GM23338 (cell line): ENCODE measurements at regions not wholly inside any gene's neighbourhood (a gene's known extent, or its start where the extent isn't known, plus 50 kb on each side); places are given as distances from the start of the nearest gene placed in this dataset.

Experiments used
- ATAC-seq: fragments of 200-7000 bp; cut with Tn5 transposase; 3 replicates; pipeline ENCODE4 v1.9.1; 2020
- DNase-seq: peaks from one replicate; pipeline ENCODE4 v3.0.0-alpha.2; 2015; ENCODE audit warnings: low spot score
- H2AFZ ChIP-seq: fragments of 200-600 bp; sonication (generic); 2 replicates; pipeline ENCODE4 v1.8.0; 2016; ENCODE audit warnings: antibody characterized with exemption, mild to moderate bottlenecking, moderate library complexity
- H3F3A ChIP-seq: fragments of 200-600 bp; sonication (generic); replicated peaks from 2 replicates; pipeline ENCODE4 v1.8.0; 2017; ENCODE audit warnings: antibody characterized with exemption, mixed run types, low read depth
- H3K27ac ChIP-seq: fragments of 200-600 bp; sonication (generic); 2 replicates; pipeline ENCODE4 v1.6.1; 2016; ENCODE audit warnings: low read depth
- H3K27me3 ChIP-seq: fragments of 200-600 bp; sonication (generic); 2 replicates; pipeline ENCODE4 v1.8.0; 2016; ENCODE audit warnings: mild to moderate bottlenecking, mixed run types, moderate library complexity; ENCODE audit not compliant: insufficient read depth
- H3K36me3 ChIP-seq: fragments of 200-600 bp; sonication (generic); 2 replicates; pipeline ENCODE4 v1.8.0; 2016; ENCODE audit warnings: mild to moderate bottlenecking; ENCODE audit not compliant: insufficient read depth
- H3K4me1 ChIP-seq: fragments of 200-600 bp; sonication (generic); 2 replicates; pipeline ENCODE4 v1.8.0; 2016; ENCODE audit warnings: mild to moderate bottlenecking, moderate library complexity; ENCODE audit not compliant: insufficient read depth
- H3K4me2 ChIP-seq: fragments of 200-600 bp; sonication (generic); 2 replicates; pipeline ENCODE4 v1.7.1; 2017; ENCODE audit warnings: mixed run types
- H3K4me3 ChIP-seq: fragments of 200-600 bp; sonication (generic); 2 replicates; pipeline ENCODE4 v1.6.1; 2016; ENCODE audit warnings: mixed run types
- H3K79me2 ChIP-seq: fragments of 200-600 bp; sonication (generic); replicated peaks from 2 replicates; pipeline ENCODE4 v1.8.0; 2017; ENCODE audit warnings: mild to moderate bottlenecking; ENCODE audit not compliant: insufficient read depth
- H3K9me2 ChIP-seq: fragments of 200-600 bp; sonication (generic); 2 replicates; pipeline ENCODE4 v1.8.0; 2017; ENCODE audit not compliant: insufficient read depth
- H4K20me1 ChIP-seq: fragments of 200-600 bp; sonication (generic); replicated peaks from 2 replicates; pipeline ENCODE4 v1.8.0; 2017; ENCODE audit warnings: mild to moderate bottlenecking; ENCODE audit not compliant: insufficient read depth
- H3K27ac Mint-ChIP-seq: 2 replicates; pipeline ENCODE4 v1.8.0; 2020; ENCODE audit warnings: inconsistent platforms, mild to moderate bottlenecking, moderate library complexity, mixed read lengths
- H3K27me3 Mint-ChIP-seq: 3 replicates; pipeline ENCODE4 v1.8.0; 2022; ENCODE audit warnings: low read depth, mild to moderate bottlenecking, moderate library complexity, mixed read lengths, inconsistent platforms; ENCODE audit not compliant: insufficient read depth, poor library complexity
- H3K36me3 Mint-ChIP-seq: 3 replicates; pipeline ENCODE4 v1.8.0; 2021; ENCODE audit warnings: low read depth, mild to moderate bottlenecking, inconsistent platforms, moderate library complexity, mixed read lengths
- H3K4me1 Mint-ChIP-seq: 3 replicates; pipeline ENCODE4 v1.8.0; 2020; ENCODE audit warnings: mild to moderate bottlenecking, inconsistent platforms, mixed read lengths
- H3K4me3 Mint-ChIP-seq: 3 replicates; pipeline ENCODE4 v1.8.0; 2021; ENCODE audit warnings: moderate library complexity, mild to moderate bottlenecking, inconsistent platforms, mixed read lengths
- H3K9me3 Mint-ChIP-seq: 3 replicates; pipeline ENCODE4 v1.8.0; 2020; ENCODE audit warnings: moderate library complexity, mild to moderate bottlenecking, inconsistent platforms, mixed read lengths
- EZH2 ChIP-seq: fragments of 200-600 bp; sonication (generic); IDR thresholded peaks from one replicate; pipeline ENCODE4 v1.8.0; 2017; ENCODE audit warnings: antibody characterized with exemption, mild to moderate bottlenecking, low read depth; ENCODE audit not compliant: unreplicated experiment
- JUNB ChIP-seq: IDR thresholded peaks from one replicate; pipeline ENCODE4 v1.6.1; 2016; ENCODE audit warnings: antibody characterized with exemption; ENCODE audit not compliant: unreplicated experiment
- NANOG ChIP-seq: IDR thresholded peaks from 2 replicates; pipeline ENCODE4 v1.6.1; 2016; ENCODE audit warnings: antibody characterized with exemption, borderline replicate concordance
- POLR2AphosphoS5 ChIP-seq: IDR thresholded peaks from 2 replicates; pipeline ENCODE4 v1.6.1; 2016; ENCODE audit warnings: antibody characterized with exemption, low read depth
- TF ChIP-seq, protein P1 (sequence below): IDR thresholded peaks from 2 replicates; pipeline ENCODE4 v1.6.1; 2016; ENCODE audit warnings: antibody characterized with exemption
- TF ChIP-seq, protein P2 (sequence below): IDR thresholded peaks from one replicate; pipeline ENCODE4 v1.6.1; 2018; ENCODE audit warnings: antibody characterized with exemption; ENCODE audit not compliant: unreplicated experiment
- TF ChIP-seq, protein P3 (sequence below): fragments of 250-450 bp; sonication (Bioruptor Pico); IDR thresholded peaks from 2 replicates; pipeline ENCODE4 v1.5.0; 2020; ENCODE audit warnings: mild to moderate bottlenecking, moderate library complexity

DNA sequence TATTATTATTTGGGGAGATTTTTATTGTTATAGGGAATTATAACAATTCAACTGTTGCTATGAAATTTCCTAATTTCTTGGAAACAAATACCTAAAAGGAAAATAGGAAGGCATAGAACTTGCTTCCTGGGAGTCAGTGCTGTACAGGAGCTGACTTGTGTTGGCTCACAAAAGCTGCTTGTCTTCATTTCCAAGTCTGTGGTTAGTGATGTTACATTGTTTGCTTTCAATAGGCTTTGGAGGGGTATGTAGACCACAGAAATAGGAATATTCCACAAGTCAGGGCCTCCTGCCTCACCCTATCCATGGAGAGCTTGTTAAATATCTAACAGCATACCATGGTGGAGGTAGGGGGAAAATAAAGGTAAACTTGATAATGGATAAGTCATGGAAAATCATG is 688.9 kb upstream of the FAM98A start (continued):
- TF ChIP-seq, protein P1, sequence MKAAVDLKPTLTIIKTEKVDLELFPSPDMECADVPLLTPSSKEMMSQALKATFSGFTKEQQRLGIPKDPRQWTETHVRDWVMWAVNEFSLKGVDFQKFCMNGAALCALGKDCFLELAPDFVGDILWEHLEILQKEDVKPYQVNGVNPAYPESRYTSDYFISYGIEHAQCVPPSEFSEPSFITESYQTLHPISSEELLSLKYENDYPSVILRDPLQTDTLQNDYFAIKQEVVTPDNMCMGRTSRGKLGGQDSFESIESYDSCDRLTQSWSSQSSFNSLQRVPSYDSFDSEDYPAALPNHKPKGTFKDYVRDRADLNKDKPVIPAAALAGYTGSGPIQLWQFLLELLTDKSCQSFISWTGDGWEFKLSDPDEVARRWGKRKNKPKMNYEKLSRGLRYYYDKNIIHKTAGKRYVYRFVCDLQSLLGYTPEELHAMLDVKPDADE: no peak
- TF ChIP-seq, protein P2, sequence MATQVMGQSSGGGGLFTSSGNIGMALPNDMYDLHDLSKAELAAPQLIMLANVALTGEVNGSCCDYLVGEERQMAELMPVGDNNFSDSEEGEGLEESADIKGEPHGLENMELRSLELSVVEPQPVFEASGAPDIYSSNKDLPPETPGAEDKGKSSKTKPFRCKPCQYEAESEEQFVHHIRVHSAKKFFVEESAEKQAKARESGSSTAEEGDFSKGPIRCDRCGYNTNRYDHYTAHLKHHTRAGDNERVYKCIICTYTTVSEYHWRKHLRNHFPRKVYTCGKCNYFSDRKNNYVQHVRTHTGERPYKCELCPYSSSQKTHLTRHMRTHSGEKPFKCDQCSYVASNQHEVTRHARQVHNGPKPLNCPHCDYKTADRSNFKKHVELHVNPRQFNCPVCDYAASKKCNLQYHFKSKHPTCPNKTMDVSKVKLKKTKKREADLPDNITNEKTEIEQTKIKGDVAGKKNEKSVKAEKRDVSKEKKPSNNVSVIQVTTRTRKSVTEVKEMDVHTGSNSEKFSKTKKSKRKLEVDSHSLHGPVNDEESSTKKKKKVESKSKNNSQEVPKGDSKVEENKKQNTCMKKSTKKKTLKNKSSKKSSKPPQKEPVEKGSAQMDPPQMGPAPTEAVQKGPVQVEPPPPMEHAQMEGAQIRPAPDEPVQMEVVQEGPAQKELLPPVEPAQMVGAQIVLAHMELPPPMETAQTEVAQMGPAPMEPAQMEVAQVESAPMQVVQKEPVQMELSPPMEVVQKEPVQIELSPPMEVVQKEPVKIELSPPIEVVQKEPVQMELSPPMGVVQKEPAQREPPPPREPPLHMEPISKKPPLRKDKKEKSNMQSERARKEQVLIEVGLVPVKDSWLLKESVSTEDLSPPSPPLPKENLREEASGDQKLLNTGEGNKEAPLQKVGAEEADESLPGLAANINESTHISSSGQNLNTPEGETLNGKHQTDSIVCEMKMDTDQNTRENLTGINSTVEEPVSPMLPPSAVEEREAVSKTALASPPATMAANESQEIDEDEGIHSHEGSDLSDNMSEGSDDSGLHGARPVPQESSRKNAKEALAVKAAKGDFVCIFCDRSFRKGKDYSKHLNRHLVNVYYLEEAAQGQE: no peak
- TF ChIP-seq JUNB: no peak

DNA sequence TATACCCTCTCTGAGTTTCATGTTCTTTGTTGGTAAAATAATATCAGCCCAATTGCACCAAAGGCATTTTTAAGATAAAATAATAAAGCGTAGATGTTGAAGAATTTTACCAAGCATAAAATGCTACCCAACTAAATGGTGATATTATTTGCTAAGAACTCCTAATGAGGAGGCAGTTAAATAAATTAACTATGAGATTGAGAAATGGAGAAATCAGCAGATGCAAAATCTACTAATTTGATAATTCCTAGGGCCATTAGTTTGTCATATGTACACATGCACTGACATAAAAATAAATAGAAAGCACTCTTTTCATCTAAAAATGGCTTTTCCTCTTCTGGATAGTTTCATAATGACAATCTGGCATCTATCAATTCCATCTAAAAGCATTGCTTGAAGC is 681.5 kb upstream of the FAM98A start:
- H3K79me2 ChIP-seq: no peaks in the 10 kb centered on the region
- H3F3A ChIP-seq: no peaks in the 10 kb centered on the region
- ATAC-seq (no peak), DNase-seq (no peak)
- no peaks in the 10 kb centered on the region for H3K27me3 ChIP-seq
- Mint-ChIP-seq H3K9me3 (peaks cover 18% of the 10 kb centered on the region), H3K4me3 (no peak overlapping the region), H3K4me1 (no peaks in the 10 kb centered on the region), H3K27me3 (peaks cover 3% of the 10 kb centered on the region), H3K36me3 (peaks cover 14% of the 10 kb centered on the region), H3K27ac (no peak overlapping the region)
- no peak overlapping the region for H3K4me2 ChIP-seq
- 0 out of 2 replicates have a peak, but pooled peaks cover 2% of the 10 kb centered on the region for H3K9me2 ChIP-seq
- H2AFZ ChIP-seq: no peak overlapping the region
- no peaks in the 10 kb centered on the region for H3K4me1 ChIP-seq
- no peak overlapping the region for H3K4me3 ChIP-seq
- no peaks in the 10 kb centered on the region for H3K36me3 ChIP-seq
- H4K20me1 ChIP-seq: no peaks in the 10 kb centered on the region
- no peak for TF ChIP-seq NANOG
- TF ChIP-seq, protein P2: no peak
- TF ChIP-seq, protein P3, sequence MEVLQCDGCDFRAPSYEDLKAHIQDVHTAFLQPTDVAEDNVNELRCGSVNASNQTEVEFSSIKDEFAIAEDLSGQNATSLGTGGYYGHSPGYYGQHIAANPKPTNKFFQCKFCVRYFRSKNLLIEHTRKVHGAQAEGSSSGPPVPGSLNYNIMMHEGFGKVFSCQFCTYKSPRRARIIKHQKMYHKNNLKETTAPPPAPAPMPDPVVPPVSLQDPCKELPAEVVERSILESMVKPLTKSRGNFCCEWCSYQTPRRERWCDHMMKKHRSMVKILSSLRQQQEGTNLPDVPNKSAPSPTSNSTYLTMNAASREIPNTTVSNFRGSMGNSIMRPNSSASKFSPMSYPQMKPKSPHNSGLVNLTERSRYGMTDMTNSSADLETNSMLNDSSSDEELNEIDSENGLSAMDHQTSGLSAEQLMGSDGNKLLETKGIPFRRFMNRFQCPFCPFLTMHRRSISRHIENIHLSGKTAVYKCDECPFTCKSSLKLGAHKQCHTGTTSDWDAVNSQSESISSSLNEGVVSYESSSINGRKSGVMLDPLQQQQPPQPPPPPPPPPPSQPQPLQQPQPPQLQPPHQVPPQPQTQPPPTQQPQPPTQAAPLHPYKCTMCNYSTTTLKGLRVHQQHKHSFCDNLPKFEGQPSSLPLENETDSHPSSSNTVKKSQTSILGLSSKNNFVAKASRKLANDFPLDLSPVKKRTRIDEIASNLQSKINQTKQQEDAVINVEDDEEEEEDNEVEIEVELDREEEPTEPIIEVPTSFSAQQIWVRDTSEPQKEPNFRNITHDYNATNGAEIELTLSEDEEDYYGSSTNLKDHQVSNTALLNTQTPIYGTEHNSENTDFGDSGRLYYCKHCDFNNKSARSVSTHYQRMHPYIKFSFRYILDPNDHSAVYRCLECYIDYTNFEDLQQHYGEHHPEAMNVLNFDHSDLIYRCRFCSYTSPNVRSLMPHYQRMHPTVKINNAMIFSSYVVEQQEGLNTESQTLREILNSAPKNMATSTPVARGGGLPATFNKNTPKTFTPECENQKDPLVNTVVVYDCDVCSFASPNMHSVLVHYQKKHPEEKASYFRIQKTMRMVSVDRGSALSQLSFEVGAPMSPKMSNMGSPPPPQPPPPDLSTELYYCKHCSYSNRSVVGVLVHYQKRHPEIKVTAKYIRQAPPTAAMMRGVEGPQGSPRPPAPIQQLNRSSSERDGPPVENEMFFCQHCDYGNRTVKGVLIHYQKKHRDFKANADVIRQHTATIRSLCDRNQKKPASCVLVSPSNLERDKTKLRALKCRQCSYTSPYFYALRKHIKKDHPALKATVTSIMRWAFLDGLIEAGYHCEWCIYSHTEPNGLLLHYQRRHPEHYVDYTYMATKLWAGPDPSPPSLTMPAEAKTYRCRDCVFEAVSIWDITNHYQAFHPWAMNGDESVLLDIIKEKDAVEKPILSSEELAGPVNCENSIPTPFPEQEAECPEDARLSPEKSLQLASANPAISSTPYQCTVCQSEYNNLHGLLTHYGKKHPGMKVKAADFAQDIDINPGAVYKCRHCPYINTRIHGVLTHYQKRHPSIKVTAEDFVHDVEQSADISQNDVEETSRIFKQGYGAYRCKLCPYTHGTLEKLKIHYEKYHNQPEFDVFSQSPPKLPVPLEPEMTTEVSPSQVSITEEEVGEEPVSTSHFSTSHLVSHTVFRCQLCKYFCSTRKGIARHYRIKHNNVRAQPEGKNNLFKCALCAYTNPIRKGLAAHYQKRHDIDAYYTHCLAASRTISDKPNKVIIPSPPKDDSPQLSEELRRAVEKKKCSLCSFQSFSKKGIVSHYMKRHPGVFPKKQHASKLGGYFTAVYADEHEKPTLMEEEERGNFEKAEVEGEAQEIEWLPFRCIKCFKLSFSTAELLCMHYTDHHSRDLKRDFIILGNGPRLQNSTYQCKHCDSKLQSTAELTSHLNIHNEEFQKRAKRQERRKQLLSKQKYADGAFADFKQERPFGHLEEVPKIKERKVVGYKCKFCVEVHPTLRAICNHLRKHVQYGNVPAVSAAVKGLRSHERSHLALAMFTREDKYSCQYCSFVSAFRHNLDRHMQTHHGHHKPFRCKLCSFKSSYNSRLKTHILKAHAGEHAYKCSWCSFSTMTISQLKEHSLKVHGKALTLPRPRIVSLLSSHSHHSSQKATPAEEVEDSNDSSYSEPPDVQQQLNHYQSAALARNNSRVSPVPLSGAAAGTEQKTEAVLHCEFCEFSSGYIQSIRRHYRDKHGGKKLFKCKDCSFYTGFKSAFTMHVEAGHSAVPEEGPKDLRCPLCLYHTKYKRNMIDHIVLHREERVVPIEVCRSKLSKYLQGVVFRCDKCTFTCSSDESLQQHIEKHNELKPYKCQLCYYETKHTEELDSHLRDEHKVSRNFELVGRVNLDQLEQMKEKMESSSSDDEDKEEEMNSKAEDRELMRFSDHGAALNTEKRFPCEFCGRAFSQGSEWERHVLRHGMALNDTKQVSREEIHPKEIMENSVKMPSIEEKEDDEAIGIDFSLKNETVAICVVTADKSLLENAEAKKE (CRISPR knock-in tag): no peak
- TF ChIP-seq JUNB: no peak
- TF ChIP-seq EZH2: no peak
- TF ChIP-seq POLR2AphosphoS5: no peak
- no peak overlapping the region for H3K27ac ChIP-seq
